Pancreas (tissue), 10 donors: ENCODE measurements at regions not wholly inside any gene's neighbourhood (a gene's known extent, or its start where the extent isn't known, plus 50 kb on each side); places are given as distances from the start of the nearest gene placed in this dataset.

Experiments used
- ATAC-seq, 4 donors: fragments of 200-7000 bp; cut with Tn5 transposase; one replicate each; pipeline versions ENCODE4 v1.8.0 to v1.9.1; 2020; ENCODE audit warnings: mild to moderate bottlenecking in 4 of 4, moderate library complexity in 4 of 4
- DNase-seq, 6 donors: peaks; one replicate each; pipeline ENCODE4 v3.0.0-alpha.2; 2020
- FAIRE-seq: peaks from 2 replicates; lab custom pipeline; 2012; peaks lifted over from hg19 to GRCh38; lab: Jason Lieb, UNC
- H3K27ac ChIP-seq, 4 donors: fragments of 200-600 bp; sonication (generic); 1 replicate in 3 of 4; 2 replicates in 1 of 4; pipeline versions ENCODE4 v1.5.0 to v1.8.0; 2020
- H3K27me3 ChIP-seq, 4 donors: fragments of 200-600 bp; one replicate each; pipeline ENCODE4 v1.8.0; 2021
- H3K36me3 ChIP-seq, 3 donors: fragments of 200-600 bp; sonication (generic) in 1 of 3; one replicate each; pipeline versions ENCODE4 v1.5.0 to v1.8.0; 2020 to 2021
- H3K4me1 ChIP-seq, 3 donors: fragments of 200-600 bp; one replicate each; pipeline ENCODE4 v1.8.0; 2021
- H3K4me3 ChIP-seq, 4 donors: fragments of 200-600 bp; sonication (generic) in 2 of 4; one replicate each; pipeline versions ENCODE4 v1.5.0 to v1.8.0; 2020 to 2021
- H3K9me3 ChIP-seq, 4 donors: fragments of 200-600 bp; one replicate each; pipeline ENCODE4 v1.8.0; 2021
- CTCF ChIP-seq, 4 donors: fragments of 200-600 bp; sonication (generic) in 3 of 4; IDR thresholded peaks; one replicate each; pipeline versions ENCODE4 v1.5.0 to v1.8.0; 2021; ENCODE audit warnings: antibody characterized with exemption in 4 of 4
- WGBS, 2 donors: extraction: QIAGEN DNeasy Blood & Tissue Kit; methylation state at CpG; one replicate each; pipeline ENCODE4 v1.1.7; 2013; 5-methylcytosine and 5-hydroxymethylcytosine counted together
- intact Hi-C, 3 donors: fragments of 100-400 bp; cut with DNase I; formaldehyde crosslinking; loops; one replicate each; pipeline versions ENCODE4 v1.11.1 to v1.14.2; 2022
- donor health status: healthy with polysubstance abuse.
- donor health status: DM: no; HTN: no; CAD: no; lungs with moderate emphysema.
- donor health status: DM: no; HTN: no; CAD: no.
- donor health status: control.
- donor health status: control.
- donor health status: Bipolar disorder and iron deficiency.
- donor health status: DM: yes; HTN: yes; CAD: no.
- donor health status: DM: no; HTN: no; CAD: no.
- donor health status: DM: no; HTN: no; CAD: no.
- donor health status: DM: yes; HTN: yes; CAD: no.

GRCh38 chr13:111968336-111969010, 98.5 kb upstream of the SOX1 start:
- DNase-seq (no peak), FAIRE-seq (no peak), ATAC-seq (no peak)
- 62 to 74% methylated on average over 12 of the region's 12 CpGs for WGBS, 2 donors
- Histone ChIP-seq H3K4me3 (no peak overlapping the region), H3K27ac (no peak overlapping the region), H3K4me1 (no peaks in the 10 kb centered on the region), H3K9me3 (no peaks in the 10 kb centered on the region), H3K36me3 (no peaks in the 10 kb centered on the region), H3K27me3 (peaks cover 0 to 9% (median under 1%) of the 10 kb centered on the region in 4 donors)
- intact Hi-C loops, result no loop called here
- no peak for TF ChIP-seq CTCF (IDR thresholded peaks at IDR 0.05)

- H3K27me3 ChIP-seq, result peaks cover 0 to 11% (median 3%) of the 10 kb centered on the region in 4 donors
- no peaks in the 10 kb centered on the region for H3K4me1 ChIP-seq
- no peak overlapping the region for H3K27ac ChIP-seq
- no peak for TF ChIP-seq CTCF (IDR thresholded peaks at IDR 0.05)
- intact Hi-C loops, result no loop called here
- H3K36me3 ChIP-seq, result no peaks in the 10 kb centered on the region
- no peak for ATAC-seq
- no peak overlapping the region for H3K4me3 ChIP-seq
- DNase-seq, result no peak
- H3K9me3 ChIP-seq, result no peaks in the 10 kb centered on the region
- WGBS, 2 donors, result 82 to 90% methylated on average over 9 of the region's 9 CpGs
- no peak for FAIRE-seq
Measured at GRCh38 chr13:111969551-111970135, 97.3 kb upstream of the SOX1 start.

GRCh38 chr13:111970494-111971141, 96.3 kb upstream of the SOX1 start:
- intact Hi-C loops, result no loop called here
- Histone ChIP-seq H3K4me1 (no peaks in the 10 kb centered on the region), H3K27ac (no peak overlapping the region), H3K4me3 (no peak overlapping the region), H3K9me3 (no peaks in the 10 kb centered on the region), H3K36me3 (no peaks in the 10 kb centered on the region), H3K27me3 (peaks cover 0 to 13% (median 3%) of the 10 kb centered on the region in 4 donors)
- WGBS, 2 donors, result 54 to 56% methylated on average over 18 of the region's 18 CpGs
- DNase-seq, result no peak
- ATAC-seq, result no peak
- no peak for FAIRE-seq
- no peak for TF ChIP-seq CTCF (IDR thresholded peaks at IDR 0.05)

- no peak for FAIRE-seq
- 40 to 41% methylated on average over 25 of the region's 25 CpGs for WGBS, 2 donors
- Histone ChIP-seq H3K36me3 (no peaks in the 10 kb centered on the region), H3K4me3 (no peak overlapping the region), H3K4me1 (no peaks in the 10 kb centered on the region), H3K27me3 (peaks cover 0 to 19% (median 3%) of the 10 kb centered on the region in 4 donors), H3K27ac (no peak overlapping the region), H3K9me3 (no peaks in the 10 kb centered on the region)
- no peak for DNase-seq
- no peak for ATAC-seq
- intact Hi-C loops, result no loop called here
- TF ChIP-seq CTCF (IDR thresholded peaks at IDR 0.05), result no peak
Measured at GRCh38 chr13:111971891-111972780, 94.8 kb upstream of the SOX1 start.
